HCT116 (cell line): ENCODE measurements at regions not wholly inside any gene's neighbourhood (a gene's known extent, or its start where the extent isn't known, plus 50 kb on each side); places are given as distances from the start of the nearest gene placed in this dataset.

Experiments used
- ATF3 ChIP-seq: IDR thresholded peaks from 2 replicates; pipeline ENCODE4 v1.6.1; 2012
- CTCF ChIP-seq, 3 experiments: fragments of 200-600 bp in 1 of 3; sonication (generic) in 1 of 3; IDR thresholded peaks in 2 of 3; conservative IDR thresholded peaks in 1 of 3; 2 replicates each; pipeline ENCODE4 v1.5.1; 2012 to 2017; ENCODE audit warnings: low read depth in 2 of 3, low read length in 2 of 3, antibody characterized with exemption in 1 of 3, borderline replicate concordance in 1 of 3, control low read depth in 1 of 3, mild to moderate bottlenecking in 1 of 3, mixed read lengths in 1 of 3, mixed run types in 1 of 3, moderate library complexity in 1 of 3; ENCODE audit not compliant: insufficient read depth in 1 of 3
- EZH2 ChIP-seq: fragments of 200-600 bp; sonication (generic); IDR thresholded peaks from 2 replicates; pipeline ENCODE4 v1.6.1; 2017; ENCODE audit warnings: antibody characterized with exemption, mixed run types
- FOSL1 ChIP-seq: IDR thresholded peaks from 2 replicates; pipeline ENCODE4 v1.6.1; 2012; ENCODE audit warnings: low read depth
- JUND ChIP-seq: IDR thresholded peaks from 2 replicates; pipeline ENCODE4 v1.6.1; 2012
- POLR2A ChIP-seq: IDR thresholded peaks from 2 replicates; pipeline ENCODE4 v1.7.0; 2011; ENCODE audit warnings: borderline replicate concordance; ENCODE audit not compliant: insufficient read depth, insufficient read length; ENCODE audit errors: extremely low read depth
- POLR2AphosphoS5 ChIP-seq: IDR thresholded peaks from 2 replicates; pipeline ENCODE4 v1.6.1; 2011; ENCODE audit warnings: mild to moderate bottlenecking, low read depth, low read length, moderate library complexity
- SIN3A ChIP-seq: IDR thresholded peaks from 2 replicates; pipeline ENCODE4 v1.6.1; 2012; ENCODE audit warnings: low read depth
- ZFX ChIP-seq: fragments of 450-650 bp; IDR thresholded peaks from 2 replicates; pipeline ENCODE4 v1.6.1; 2017

GRCh38 chr9:74357577-74357976 is 139.6 kb upstream of the RORB start:
- TF ChIP-seq ZFX (no peak), POLR2A (no peak), JUND (no peak), POLR2AphosphoS5 (no peak), ATF3 (no peak), FOSL1 (no peak), SIN3A (no peak), CTCF (IDR thresholded peaks at IDR 0.05 in 2 of 3, conservative IDR thresholded peaks at IDR 0.05 in 1 of 3; ENCODE audit: borderline replicate concordance in 1 of 3, insufficient read depth in 1 of 3, low read depth in 2 of 3, low read length in 2 of 3) (no peak), EZH2 (no peak)
